ENCODE measurements at regions not wholly inside any gene's neighbourhood (a gene's known extent, or its start where the extent isn't known, plus 50 kb on each side); places are given as distances from the start of the nearest gene placed in this dataset.

- no peak for DNase-seq (ENCODE audit: low read depth in 2 of 2)
These were observed 68.3 kb downstream of the CEBPB start for GRCh38 chr20:50258790-50259483.

DNA sequence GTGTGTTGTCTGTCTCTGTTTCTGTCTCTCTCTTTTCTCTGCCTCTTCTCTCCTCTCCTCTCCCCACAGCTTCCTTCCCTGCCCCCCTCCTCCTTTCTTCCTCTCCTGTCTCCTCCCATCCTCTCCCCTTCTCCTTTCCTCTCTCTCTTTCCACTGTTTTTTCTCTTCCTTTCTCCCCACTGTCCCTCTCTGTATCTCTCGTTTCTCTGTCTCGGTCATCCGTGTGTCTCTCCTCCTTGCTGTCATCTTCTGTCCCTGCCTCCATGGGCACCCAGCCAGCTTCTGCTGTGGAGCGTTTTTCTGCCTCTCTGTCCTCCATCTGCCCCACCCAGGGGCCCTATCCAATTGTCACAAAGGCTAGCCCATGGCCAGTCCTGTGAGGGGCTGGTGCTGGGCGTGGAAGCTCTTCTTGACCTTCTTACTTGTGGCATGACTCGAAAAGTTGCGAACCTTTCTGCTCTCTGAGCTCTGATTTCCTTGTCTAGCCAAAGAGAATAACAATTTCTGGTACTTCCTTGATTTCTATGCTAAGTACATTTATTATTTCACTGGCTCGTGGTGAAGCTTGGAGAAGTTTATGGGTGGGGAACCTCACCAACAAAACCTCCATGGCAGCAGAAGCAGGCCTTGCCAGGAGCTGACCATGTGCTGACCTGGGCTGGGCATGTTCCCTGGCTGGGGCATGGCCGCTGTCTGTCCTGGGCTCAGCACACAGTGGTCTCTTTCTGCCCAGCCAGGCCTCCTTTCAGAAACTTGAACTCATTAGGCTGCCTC, 69.3 kb downstream of the CEBPB start:
- no peak for DNase-seq (ENCODE audit: low read depth in 2 of 2)

DNA sequence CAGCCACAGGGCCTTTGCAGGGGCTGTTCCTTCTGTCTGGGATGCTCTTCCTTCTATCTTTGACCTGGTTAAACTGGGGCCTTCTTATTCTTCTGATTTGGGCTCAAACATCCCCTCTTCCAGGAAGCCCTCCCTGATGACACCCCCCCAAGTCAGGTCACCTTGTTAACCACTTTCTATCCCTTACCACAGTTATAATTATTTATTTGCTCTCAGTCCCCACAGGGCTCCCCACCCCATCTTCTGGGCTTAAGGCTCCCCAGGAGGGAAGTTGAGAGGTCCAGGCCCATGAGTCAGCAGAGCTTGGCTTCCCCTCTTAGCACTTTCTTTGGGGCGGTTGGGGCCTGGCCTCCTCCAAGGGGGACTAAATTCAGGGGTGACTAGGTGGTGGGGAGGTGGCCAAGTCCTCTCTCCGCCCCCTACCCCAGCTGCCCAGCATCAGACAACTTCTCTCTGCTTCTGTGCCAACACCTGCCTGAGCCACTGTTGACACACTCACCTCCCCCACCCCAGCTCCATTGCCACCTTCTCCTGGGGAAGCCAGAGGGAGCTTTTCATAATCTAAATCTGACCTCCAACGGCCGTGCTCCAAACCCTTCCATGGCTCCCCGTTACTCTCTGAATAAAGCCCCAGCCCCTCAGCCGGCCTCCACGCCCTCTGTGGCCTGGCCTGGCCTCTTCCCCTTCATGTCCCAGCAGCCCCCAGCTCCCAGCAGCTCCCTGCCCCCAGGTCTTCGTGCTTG, 70.0 kb downstream of the CEBPB start:
- DNase-seq (ENCODE audit: low read depth in 2 of 2): no peak

DNA sequence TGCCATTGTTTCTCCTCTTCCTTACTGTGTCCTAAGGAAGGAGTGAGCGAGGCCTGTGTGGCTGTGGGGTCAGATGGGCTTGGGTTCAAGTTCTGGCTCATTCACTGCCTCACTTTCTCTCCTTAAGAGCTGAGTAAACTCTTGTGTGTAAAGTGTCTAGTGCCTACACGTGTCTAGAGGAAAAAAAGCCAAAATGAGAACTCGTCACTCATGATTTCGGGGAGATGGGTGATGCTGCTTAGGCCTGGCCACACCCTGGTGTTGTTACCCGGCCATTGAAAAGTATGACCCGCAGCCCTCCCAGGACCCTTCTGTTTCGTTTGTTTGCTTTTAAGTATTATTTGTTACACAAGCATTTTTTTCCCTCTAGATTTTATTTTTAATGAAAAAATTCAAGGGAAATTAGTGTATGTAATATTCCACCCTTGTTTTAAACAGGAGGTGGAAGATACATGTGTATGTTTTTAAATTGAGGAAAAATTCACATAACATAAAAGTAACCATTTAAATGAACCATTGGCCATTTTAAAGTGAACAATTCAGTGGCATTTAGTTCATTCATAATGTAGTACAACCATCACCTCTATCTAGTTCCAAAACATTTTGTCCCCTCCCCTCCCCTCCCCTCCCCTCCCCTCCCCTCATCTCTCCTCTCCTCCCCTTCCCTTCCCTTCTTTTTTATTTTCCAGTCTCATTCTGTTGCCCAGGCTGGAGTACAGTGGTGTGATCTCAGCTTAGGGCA, 71.0 kb downstream of the CEBPB start:
- no peak for DNase-seq (ENCODE audit: low read depth in 2 of 2)

DNA sequence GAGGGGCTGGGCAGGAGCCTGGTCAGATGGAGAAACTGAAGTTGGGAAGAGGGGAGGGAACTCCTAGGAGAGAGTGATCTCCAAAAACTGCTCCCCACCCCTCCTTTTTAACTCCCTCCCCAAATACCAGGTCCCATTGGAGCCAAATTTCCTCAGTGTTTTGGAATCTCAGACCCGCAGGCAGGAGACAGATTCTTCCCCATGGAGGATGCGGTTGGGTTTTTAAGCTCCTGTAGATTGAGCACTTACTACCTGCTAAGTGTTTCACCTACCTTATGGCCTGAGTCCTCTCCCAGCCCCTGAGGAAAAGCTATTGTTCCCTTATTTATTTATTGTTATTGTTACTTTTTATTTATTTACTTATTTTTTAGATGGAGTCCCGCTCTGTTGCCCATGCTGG, 73.2 kb downstream of the CEBPB start:
- no peak for DNase-seq (ENCODE audit: low read depth in 2 of 2)

- DNase-seq (ENCODE audit: low read depth in 2 of 2): no peak
These were observed 74.0 kb downstream of the CEBPB start for GRCh38 chr20:50264534-50265145.

GRCh38 chr20:50265245-50265946, 74.8 kb downstream of the CEBPB start:
- DNase-seq (ENCODE audit: low read depth in 2 of 2): no peak

- DNase-seq (ENCODE audit: low read depth in 2 of 2): no peak
These were observed 75.8 kb downstream of the CEBPB start for GRCh38 chr20:50266293-50267040.

DNA sequence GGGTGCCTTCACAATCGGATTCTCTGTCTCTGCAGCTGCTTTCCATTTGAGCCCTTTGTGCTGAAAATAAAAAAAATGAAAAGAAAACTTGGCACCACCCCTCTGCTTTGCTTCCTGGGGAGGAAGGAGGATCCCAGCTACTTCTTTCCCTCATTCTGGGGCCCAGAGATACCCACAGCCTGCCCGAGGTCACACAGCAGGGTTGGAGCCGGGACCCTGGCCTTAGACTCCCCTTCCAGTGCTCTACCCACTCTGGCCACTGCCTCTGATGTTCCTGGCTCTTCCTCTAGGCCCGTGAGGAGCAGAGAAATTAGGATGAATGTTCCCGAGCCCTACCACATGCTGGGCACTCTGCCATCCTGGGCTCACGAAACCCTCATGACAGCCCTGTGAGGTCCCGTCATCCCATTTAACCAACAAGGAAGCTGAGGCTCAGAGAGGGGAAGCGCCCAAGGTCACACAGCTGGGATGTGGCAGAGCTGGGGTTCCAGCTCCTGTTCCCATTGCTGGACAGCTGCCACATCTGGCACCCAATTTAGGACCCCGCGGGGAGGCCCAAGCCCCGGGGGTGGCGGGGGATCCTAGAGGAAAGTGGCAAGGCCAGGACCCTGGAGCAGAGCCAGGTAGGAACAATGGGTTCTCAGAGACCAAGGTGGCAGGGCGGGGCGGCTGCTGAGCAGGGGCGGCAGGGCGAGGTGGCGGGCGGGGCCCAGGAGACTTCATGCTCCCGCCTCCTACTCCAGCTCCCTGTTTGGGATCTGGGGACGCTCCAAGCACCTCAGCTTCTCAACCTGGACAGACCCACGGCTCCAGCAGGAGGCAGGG, 76.6 kb downstream of the CEBPB start:
- DNase-seq (ENCODE audit: low read depth in 2 of 2): no peak

DNA sequence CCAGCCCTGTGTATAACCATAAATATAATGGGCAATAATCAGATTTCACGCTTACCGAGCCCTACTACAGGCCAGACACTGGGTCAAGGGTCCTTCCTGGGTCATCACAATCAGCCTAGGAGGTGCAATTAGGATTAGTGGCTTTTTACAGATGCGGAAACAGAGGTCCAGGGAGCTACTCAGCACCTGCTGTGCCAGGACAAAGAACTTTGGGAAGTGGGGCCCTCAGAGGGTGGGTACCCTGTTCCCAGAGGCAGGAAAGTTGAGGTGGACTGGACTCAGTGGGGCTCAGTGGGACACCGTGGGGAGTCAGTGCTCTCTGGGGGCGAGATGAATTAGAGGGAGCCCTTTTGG, 77.2 kb downstream of the CEBPB start:
- no peak for DNase-seq (ENCODE audit: low read depth in 2 of 2)

DNA sequence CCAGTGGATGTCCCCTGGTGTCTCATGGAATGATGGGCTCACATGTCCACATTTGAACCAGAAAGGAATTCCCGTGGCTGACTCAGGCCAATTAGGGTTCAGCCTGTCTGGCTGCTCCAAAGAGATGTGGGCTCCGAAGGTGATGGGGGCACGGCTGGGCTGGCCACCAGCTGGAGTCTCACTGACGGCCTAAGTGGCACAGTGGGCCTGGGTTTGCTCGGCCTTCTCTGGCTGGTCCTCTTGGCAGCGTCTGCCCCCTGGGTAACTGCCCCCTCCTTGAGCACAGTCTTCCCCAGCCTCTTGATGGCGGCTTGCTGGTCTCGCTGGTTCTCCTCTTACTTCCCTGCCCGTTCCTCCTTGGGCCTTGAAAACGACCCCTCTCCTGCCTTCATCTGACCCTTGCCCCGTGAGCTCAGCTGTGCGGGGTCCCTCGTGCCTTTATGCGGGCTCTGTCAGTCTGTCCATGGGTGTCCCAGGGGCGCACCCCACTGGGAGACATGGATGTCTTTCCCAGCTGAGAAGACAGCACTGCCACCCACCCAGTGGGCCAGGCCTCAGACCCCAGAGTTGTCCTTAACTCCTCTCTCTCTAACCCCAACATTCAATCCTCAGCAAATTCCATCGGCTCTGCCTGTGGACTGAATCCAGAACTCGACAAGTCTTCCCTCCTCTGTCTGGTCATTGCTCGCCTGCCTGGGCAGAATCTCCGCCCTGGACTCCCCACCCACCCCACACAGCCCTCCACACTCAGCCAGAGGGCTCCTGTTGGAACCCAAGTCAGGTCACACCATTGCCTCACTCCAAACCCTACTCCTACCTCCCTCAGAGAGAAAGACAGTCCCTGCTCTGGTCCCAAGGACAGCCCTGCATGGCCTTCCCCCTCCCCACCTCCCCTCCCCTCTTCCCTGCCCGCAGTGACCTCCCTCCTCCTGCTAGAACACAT, 78.7 kb downstream of the CEBPB start:
- DNase-seq (ENCODE audit: low read depth in 2 of 2): no peak

DNA sequence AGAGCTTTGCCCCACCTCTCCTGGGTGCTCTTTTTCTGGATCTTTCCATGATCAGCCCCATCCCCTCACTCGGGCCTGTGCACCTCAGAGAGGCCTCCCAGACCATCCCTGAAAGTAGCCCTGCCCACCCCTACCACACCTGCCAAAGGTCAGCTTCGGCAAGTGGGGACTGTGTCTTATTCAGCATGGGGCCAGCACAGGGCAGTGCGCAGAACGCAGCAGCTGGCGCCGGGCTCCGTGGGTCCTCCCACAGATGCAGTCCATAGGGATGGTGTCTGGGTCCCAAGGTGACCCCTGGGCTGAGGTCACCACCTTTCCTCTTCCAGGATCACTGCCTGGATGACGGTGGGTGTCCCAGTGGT, 79.4 kb downstream of the CEBPB start:
- no peak for DNase-seq (ENCODE audit: low read depth in 2 of 2)

- no peak for DNase-seq (ENCODE audit: low read depth in 2 of 2)
These were observed 79.9 kb downstream of the CEBPB start for GRCh38 chr20:50270569-50270968.

GRCh38 chr20:50271176-50271575, 80.5 kb downstream of the CEBPB start:
- no peak for DNase-seq (ENCODE audit: low read depth in 2 of 2)

DNA sequence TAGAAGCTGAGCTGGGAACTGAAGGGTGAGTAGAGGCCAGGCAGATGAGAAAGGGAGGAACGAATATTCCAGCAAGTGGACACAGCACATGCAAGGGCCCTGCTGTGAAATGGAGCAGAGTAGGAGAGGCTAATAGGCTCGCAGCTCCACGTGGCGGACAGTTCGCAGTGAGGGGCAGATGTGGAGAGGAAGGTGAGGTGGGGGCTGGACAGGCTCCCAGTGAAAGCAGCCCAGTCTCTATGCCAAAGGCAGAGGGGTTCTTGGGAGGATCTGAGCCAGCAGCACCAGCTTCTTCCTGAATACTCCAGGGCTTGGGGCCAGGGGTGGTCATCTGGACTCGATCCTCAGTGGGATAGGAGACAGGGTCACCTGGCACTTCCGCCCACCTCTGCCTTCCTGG, 81.0 kb downstream of the CEBPB start:
- DNase-seq (ENCODE audit: low read depth in 2 of 2): no peak

- DNase-seq (ENCODE audit: low read depth in 2 of 2): no peak
These were observed 81.5 kb downstream of the CEBPB start for GRCh38 chr20:50272030-50272723.

DNA sequence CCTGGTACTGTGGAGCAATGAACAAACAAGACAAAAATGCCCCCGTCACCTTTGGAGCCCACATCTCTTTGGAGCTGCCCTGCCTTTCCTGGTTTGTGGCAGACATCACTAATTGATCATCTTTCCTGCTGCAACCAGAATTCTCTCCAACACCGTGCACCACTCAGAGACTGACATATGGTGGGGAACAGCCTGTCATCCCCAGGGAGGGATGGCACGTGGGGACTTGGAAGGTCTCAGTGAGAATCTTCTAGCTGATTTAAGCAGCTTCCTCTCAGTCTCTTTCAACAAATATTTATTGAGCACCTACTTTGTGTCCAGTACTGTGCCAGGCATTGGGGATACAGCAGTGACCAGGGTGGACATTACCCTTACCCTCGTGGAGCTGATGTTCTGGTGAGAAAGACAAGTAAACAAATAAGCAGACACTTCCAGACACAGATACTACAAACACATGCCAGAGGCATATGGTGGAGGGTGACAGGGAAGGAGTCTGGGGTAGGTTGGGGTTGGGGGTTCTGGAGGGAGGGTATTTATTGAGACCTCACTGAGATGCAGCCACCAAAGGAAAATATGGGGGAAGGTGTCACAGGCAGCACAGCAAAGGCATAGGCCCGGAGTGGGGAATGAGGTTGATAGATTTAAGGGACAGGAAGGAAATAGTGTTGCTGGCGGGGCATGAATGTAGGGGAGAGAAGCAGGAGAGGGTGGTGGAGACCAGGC, 82.3 kb downstream of the CEBPB start:
- no peak for DNase-seq (ENCODE audit: low read depth in 2 of 2)
